AG20443 (cell line): ENCODE measurements at regions not wholly inside any gene's neighbourhood (a gene's known extent, or its start where the extent isn't known, plus 50 kb on each side); places are given as distances from the start of the nearest gene placed in this dataset.

ENCODE experiments used
- DNase-seq: peaks from one replicate; pipeline ENCODE4 v3.0.0; 2012; ENCODE audit warnings: low spot score, mixed read lengths

DNA sequence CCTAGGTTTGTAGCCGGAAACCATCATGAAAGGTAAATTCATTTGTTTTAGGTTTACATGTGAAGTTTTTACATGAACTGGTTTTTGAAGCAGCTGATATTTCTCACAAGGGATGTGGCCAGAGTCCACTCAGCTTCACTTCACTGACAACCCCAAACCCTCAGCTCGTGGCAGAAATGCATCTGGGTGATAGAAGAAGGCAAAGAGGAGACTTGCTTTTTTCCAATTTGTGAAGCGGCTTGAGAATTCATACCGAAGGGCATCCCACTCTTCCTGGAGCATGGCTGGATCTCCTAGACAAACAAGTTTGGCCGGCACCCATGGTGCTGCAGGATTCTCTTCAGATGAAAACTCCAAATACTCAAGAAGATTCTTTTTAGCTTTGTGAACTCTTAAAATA is 392.8 kb upstream of the CNR1 start:
- no peak for DNase-seq

DNA sequence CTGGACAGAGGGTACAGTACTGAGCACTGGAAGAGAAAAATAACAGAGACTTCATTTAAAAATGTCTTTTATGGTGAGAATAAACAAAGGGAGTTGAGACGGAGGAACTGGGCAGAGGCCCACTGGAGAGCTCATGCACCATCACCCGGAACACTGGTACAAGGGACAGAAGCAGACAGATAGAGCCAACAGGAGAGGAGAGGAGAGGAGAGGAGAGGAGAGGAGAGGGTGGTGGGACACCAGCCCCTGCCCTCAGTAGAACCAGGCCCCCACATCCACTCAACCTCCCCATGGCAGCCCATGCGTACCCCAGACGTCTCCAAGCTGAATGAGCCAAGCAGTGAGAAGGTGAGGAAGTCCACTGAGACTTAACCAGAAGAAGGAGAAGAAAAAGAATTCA is 390.5 kb upstream of the CNR1 start:
- DNase-seq = no peak

DNA sequence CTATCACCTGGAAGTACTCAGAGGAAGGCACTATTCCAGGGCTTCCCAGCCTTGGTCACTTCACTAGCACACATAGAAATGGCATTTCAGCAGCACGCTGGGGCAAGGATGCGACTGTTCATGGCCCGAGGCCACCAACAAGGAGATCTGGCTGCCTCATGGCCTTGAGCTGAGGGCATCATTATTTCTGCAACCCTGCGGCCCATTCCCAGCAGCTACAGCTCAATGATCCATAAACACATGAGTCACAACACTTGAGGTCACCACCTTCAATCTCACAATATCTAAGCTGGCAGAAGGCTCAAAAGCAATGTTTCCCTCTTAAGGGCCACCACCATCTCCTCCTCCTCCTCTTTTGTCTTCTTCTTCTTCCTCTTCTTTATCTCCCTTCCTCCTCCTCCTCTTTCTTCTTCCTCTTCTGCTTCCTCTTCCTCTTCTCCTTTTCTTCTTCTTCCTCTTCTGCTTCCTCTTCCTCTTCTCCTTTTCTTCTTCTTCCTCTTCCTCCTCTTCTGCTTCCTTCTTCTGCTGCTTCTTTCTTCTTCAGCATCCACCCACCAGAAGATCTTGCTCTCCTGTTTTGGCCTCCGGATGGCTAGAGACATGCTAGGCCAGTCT is 382.9 kb upstream of the CNR1 start:
- no peak for DNase-seq

DNA sequence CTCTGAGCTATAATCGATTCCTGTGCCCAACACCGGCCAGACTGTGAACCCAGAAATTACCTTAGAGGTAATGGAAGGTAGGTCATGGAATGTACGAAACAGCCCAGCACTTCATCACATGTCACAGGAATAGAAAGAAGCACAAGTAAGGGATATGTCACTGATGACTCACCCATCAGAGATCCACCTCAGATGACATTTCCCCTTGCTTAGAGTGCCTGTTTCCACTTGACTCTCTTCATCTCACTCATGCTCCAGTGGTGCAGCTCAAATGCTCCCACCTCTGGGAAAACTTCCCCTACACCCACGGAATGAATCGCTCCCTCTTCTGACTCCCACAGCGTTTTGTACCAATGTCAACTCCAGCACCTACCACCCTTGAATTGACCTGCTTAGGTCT is 381.6 kb upstream of the CNR1 start:
- DNase-seq = no peak

DNA sequence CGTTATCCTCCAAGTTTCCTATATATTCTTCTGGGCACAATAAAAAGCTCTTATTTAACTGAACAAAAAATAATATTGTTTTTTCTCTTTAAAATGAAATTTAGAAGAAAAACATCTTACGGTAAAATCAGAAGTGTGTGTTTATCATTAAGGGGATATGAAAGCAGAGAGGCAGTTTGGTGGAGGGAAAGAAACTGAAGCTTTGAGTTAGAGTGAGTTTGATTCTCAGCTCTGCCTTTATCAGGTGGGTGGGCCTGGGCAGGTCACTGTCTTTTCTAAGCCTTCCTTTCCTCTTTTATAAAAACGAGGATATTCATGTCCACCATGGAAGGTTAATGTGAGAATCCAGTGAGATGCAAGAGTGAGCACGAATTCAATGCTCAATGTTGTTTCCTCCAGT is 379.8 kb upstream of the CNR1 start:
- no peak for DNase-seq

DNA sequence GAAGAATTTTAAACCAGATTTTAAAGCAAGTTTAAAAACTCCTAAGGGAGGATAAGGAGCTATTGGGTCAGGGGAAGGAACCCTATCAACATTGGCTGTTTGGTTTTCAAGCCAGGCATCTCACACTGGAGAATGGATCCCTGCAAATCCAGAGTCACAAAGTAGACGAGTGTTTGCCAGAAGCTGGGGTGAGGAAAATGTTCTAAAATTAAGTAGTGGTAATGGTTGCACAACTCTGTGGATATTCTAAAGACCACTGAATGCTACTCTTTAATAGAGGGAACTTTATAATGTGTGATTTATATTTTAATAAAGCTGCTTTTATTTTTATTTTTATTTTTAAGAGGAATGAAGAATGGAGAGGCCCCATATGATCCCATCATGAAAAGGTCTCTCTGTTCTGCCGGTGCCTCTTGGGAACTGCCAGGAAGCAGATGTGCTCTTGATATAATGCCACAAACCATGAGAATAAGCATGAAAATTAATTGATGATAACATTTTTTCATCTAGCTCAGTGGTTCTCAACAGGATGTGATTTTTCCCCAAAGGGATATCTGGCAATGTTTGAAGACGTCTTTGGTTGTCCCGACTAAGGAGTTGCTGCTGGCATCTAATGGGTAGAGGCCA is 379.0 kb upstream of the CNR1 start:
- DNase-seq = no peak

DNA sequence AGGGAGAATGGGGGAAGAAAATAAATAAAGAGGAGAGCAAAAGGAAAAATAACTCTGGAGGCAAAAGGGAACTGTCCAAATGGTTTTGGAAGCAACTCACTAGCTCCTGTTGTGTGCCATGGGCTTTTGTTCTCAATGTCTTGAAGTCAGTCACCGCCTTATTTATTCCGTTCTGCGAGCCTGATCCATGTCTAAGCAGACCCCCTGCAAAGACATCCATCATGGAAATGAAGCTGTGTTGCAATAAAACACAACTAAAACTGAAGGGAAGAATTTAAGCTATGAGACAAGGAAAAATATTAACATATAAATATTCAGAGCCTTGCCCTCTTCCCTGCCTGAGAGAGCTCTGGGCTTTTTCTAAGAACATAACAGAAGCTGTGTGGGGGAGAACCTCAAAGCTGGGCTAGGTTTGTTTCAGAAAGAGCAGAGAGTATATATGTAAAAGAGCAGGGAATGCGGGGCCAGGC is 373.2 kb upstream of the CNR1 start:
- DNase-seq = no peak

DNA sequence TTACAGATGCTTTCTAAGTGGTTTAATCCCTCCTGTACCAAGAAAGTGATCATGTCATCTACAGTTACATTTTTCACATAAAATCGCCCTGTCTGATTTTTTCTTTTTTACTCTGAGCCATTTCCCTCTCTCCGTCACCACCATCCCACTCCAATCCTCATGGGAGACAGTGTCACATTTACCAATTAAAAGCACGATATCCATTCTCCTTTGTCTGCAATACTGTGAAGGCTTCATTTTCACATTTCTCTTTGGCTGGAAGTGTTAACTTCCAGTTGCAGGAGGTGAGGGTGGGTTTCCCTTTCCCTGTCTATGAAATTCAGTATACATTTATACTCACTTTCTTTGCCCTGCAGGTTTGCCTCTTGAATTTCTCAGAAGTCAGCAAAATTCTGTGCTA is 372.7 kb upstream of the CNR1 start:
- DNase-seq = no peak

DNA sequence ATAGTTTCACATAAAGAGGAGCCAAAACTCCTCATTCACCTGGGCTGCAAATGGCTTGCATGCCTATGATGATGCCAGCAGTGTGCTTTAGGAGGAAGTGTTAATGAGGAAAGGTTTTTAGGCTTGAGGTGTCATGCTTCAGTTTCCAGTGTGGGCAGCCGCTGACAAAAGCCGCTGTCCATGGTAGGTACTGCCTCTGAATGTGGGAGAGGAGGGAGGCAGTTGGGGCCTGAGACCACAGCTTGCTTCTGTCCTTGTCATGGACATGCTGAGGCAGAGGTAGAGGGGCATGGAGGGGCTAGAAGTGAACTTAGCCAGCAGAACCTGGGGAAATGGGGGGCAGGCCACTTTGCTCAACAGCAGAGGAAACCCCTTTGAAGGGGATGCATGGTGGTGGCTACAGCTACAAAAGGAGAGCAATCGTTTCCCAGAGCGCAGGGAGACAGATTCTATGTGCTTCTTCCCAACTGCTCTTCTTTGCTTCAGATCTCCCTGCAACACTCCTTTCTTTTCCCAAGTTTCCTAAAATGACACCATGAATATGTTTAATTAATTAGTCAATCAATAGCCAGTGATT is 372.1 kb upstream of the CNR1 start:
- DNase-seq = peak; percentile 30

DNA sequence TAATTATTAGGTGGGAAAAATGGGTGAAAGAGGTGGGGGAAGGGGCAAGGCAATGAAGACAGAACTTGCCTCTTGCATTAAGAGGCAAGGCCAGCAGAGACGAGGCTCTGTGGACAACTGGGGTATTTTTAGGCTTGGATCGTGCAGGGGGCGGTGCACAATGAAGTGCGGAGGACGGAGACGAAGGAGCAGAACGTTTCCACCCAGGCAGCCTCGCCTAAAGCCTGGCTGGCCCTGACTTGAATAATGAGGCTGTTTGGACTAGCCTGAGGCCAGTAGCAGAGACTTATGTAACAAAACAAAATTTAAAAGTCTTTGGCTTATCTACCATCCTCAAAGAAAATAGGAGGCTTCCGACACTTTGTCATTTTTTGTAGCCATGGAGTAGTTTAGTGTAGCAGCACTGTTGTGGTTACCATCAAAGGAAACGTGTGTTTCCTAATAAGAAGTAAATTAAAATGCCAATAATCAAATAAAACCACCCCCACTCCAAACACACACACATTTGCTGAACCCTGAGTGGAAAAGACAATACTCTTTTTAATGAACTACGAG is 370.0 kb upstream of the CNR1 start:
- DNase-seq = no peak

DNA sequence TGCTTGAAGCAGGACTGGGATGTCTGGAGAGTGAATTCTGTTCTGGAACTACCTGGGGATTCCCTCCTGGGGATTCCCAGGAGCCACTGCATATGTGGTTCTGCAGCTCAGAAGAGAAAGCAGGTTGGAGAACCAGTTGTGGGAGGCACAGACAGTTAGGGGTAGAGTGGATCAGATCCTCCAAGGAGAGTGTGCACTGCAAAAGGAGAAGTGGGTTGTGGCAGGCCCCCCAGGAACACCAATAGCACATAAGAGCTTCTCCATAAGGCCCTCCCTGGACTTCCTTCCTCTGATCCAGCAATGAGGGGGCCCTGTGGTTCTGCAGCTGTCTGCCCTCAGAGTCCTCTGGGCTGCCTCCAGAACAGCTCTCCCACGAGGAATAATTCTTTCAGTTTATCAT is 369.2 kb upstream of the CNR1 start:
- DNase-seq = no peak

DNA sequence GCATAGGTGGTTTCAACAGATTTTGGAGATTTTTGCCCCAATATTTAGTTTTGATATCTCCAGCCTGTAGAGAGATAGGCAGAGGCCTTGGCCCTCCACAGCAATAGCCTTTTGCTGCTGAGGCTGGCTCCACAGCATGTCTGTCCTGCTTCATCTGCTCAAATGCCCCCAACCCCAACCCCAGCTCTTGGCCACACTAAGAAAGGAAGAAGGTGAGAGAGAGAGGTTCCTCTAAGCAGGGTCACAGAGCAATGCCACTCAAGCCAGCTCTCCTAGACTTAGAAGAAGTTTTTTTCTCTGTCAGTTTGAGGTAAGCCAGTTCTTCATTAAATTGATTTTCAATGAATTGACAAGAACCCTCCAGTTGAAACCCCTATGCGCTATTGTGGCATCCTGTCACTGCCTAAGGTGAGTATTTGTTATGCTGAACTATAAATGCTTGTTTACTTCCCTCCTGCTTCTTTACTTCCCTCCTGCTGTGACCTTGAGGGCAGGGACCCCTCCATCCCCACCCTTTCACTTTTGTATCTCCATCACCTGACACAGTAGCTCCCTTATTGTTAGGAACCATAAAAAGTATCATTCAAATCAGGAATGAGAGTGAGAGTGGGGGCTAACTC is 366.2 kb upstream of the CNR1 start:
- no peak for DNase-seq

DNA sequence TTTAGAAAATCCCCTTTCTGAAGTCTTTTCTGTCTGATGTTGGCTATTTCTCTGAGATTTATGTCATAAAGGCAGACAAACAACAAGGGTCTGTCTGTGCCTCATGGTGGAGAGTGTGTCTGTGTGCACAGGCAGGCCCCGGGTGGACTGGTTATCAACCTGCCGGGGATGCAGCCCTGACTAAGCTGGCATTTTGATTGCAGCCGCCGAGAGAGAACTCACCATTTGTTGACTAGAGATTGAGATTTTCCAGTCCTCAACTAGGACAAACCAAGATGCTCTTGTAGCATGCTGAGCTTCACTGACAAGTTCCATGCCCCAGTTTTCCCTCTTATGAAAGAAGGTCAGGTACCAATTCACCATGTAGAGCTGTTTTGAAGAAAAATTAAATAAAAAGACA is 363.6 kb upstream of the CNR1 start:
- no peak for DNase-seq

DNA sequence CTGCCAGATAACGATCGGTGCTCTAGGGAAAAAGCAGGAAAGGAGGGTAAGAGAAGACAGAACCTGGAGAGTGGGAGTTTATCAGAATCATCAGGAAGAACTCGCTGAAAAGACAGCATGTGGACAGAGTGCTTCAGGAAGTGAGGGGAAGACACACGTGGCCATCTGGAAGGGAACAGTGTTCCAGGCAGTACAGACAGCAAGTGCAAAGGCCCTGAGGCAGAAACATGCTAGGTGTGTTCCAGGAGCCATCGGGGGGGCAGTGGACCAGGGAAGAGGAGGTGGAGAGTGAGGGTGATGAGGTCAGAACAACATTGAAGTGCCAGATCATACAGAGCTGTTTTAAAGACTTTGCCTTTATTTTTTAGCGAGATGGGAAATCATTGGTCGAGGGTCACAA is 354.3 kb upstream of the CNR1 start:
- DNase-seq = no peak

DNA sequence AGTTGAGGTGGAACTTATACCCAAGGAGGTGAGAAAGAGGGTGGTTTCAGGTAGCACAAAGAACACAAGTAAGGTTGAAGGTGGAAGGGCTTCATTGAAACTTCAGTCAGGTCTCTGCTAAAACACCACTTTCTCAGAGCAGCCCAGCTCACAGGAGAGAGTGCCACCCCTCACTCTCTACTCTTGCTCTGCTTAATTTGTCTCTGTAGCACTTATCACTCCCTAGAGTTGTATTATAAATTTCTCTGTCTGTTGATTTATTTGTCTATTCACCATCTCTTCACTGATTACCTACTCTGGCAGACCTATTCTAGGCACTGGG is 353.8 kb upstream of the CNR1 start:
- no peak for DNase-seq

DNA sequence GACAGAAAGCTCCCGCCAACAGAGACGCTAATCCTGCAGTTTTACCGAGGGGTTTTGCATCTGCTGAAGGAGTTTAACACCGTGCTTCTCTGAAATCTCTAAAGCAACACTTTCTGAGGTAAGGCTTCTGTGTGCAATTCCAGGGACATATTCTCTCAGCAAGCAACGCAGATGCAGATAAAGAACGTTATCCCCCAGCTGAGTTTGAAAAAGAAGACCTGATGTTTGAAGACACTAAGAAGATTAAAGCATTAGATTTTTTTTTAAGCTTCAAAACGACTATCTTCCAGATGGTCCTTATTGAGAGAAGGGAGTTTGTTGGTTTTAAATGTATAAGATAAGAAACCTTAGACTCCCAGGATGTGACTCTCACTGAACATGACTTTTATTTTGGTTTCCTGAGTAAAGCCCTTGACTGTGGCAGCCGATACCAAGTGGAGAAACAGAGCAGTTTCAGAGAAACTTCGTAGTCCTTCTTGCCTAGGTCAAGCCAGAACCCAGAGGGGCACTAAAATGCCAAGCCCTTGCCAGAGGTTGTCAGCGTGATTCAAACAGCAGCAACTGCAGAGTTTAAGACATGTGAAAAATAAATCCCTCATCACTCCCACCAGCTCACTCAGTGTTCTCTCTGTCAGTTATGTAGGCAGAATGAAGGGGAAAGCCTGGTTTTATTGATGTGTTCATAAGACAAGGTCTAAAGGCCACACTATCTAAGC is 353.3 kb upstream of the CNR1 start:
- DNase-seq = no peak

DNA sequence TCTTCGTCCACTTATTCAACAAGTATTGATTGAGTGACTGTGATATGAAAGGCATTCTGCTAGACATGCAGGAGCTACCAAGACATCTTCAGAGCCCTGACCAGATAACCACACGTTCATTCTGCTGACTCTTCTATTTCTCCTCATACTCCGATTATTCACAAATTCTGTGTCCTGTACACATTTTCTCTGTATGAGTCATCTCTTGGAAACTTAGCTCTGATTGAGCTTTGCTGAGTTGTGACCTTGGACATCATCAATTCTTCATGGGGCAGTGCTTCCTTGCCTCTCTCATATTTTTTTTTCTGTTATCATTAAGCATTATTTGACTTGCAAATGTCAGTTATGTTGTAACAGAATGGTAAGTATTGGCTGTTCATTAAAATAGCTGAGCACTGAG is 351.6 kb upstream of the CNR1 start:
- DNase-seq = no peak

DNA sequence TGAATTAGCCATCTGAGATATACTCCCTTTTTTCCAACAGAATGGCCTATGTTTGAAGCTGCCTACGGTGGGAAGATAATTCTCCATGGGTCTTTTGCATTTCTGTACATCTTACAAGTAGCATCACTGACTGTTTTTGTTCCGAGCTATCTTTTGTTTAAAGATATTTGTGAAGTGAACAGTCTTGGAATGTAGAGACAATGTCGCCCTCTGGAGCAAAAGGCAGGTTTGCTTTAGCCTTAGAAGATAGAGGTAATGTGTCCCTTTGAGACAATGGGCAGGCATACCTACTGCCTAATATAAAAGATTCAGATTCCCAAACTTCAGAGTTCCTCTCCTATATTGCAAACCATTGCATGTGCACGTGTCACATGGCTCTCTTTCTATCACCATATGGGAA is 347.8 kb upstream of the CNR1 start:
- no peak for DNase-seq

DNA sequence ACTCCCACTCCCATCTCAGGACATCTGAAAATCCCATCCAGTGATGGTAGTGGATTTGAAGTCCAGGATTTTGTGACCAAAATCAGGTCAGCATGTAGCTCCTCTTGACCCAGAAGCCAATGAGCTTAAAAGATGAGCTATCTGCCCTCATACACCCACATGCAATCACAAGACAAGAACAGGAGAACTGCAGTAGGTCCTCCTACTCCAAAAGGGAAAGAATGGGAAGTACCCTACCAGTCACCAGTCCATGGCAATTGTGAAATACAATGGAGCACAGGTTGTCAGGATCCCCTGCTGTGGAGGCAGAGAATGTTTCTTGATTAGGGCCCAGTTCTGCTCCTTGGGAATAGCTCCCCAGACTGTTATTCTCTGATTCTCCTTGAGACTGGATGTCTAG is 347.3 kb upstream of the CNR1 start:
- DNase-seq = no peak

DNA sequence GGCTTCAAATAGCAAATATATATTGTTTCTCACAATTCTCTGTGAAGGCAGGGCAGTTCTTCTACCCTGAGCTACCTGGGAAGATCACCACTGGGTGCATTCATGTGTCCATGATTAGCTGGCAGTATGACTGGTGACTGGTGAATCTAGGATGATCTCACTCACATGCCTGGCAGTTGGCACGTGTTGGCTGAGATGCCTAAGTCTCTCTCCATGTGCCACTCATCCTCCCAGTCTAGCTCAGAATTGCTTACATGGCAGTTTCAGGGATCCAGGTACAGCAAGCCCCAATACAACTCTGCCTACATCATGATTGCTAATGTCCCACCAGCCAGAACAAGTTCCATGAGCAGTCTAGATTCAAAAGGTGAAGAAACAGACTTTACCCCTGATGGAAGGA is 346.8 kb upstream of the CNR1 start:
- no peak for DNase-seq

DNA sequence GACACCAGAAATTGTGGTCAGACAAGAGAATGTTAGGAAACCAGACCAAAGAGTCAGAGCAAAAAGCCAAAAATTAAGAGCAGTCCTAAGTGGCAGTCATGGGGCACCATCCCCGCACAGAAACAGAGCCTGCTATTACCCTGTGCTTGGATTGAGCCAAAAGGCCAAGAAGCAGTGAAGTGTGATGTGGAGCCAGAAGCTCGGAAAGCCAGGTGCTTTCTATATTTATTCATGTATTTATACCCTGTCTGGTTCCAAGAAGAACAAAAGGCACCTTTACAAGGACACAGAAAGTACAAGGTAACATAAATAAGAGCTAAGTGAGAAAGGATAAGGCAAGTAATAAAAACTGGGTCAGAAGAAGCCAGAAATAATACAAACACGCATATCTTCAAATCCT is 336.2 kb upstream of the CNR1 start:
- DNase-seq = no peak

DNA sequence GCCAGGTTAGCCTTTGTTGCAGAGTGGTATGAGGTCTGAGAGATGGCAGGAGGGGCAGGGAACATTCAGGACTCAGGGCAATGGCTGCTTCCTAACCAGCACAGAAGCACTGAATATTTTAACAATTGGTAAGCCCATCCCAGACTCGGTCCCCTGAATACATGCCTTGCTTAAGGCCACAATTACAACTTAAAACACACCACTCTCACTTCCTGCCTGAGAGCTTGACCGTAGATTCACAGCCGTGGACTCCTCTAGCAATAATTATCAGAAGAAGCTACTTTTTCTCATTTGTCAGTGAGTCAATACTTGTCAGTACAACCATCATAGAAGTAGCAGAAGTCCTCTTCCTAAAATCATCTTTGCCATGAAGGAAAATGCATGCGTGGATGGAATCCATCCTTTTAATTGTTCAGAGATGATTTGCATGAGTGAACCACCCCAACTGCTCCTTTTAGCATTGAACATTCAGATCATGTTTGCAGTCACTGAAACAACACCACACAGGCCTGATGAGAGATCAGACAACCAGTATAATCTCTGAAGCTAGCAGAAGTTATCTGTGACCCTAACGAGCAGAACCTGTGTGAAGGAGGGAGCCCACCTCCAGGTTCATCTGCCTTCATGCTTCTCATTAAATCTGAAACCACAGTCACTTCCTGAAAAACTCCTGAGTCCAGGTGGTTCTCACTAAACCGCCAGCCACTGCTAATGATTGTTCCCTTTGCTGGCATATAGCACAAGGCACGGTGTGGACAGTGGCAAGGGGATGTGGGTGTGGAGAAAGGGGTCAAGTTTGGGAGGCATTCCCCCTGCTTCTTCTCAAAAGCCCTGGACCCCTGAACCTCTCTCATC is 333.9 kb upstream of the CNR1 start:
- no peak for DNase-seq
